Femur (tissue), 1 donor: ENCODE measurements at regions not wholly inside any gene's neighbourhood (a gene's known extent, or its start where the extent isn't known, plus 50 kb on each side); places are given as distances from the start of the nearest gene placed in this dataset.

Experiments used
- DNase-seq: peaks from one replicate; pipeline ENCODE4 v3.0.0-alpha.2; 2017

DNA sequence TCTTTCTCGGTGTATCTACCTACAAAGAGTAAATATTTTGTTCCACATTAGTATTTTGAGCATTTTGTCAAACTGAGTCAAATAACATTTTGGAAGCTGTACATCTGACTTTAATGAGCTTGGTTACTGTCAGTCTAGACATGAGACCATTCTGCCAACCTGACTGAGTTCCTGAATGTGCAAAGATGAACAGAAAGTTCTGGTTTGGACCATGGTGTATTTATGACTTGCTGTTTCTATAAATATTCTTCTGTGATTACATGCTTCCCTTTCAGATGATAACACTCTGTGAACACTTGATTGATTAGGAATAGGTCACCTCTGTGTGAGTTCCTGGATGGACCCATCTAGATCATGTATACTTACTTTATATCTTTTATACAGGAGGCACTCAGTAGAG lies 827.8 kb downstream of the VRK1 start:
- DNase-seq = no peak

GRCh38 chr14:97625477-97625876 lies 828.3 kb downstream of the VRK1 start:
- DNase-seq = no peak

DNA sequence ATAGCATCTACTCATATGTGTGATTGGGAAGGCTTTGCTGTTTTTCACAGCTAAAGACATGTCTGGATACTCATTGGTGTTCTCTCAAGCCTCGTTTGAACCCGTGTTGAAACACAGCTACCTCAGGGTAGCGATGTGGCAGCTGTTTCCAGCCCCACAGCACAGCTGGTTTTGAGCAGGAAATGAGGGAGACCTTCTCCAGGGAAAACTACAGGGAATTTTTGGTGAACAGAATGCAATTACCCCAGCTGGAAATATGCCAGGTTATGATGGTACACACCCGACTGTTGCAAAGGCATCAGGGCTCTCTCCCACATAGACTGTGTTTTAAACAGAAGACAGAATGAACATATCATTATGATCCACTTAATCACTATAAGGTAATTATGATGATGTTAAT lies 828.9 kb downstream of the VRK1 start:
- no peak for DNase-seq

DNA sequence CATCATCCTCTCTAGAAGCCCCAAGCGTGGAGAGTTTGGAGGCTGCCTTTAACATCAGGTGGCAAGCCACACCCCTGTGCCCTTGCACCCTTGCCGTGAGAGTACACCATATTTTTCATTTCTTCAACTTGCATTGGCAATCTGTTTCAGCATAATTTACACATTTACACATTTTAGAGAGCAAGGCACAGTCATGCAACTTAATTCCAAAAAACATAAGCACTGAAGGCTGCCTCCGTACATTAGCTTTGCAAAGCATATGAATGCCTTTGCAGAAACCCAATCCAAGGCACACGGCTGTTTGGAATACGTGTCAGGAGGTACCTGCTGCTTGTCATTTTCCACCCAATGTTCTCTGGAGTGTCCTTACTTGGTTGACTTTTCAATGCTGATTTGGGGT lies 833.1 kb downstream of the VRK1 start:
- DNase-seq = no peak

DNA sequence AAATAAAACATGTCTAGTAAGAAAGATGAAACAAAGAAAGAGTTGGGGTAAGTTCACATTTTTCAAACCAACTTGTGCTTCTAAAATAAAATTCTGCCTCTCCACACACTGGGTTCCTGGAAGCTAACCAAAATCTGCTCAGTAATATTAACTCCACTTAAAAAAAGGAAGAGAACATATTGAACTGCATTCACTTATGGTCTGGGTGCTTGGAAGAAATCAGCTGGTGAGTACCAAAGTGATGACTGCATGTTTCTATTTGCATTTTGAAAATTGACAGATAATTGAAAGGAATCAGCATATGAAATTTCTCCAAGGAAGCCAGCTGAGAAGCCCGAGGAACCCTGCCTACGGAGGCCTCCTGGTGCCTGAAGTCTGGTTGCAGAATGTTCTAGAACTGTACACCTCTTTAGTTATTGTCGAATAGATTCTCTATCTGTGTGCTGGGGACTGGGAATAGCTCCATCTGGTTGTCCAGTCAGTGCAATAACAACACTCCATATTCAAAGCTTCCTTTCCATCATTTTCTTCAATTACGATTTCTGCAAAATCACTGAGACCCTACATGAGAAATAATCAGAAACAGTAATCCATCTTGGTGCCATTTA lies 836.1 kb downstream of the VRK1 start:
- no peak for DNase-seq

- DNase-seq = peak; percentile 30
These were observed 837.6 kb downstream of the VRK1 start for GRCh38 chr14:97634751-97635150.

DNA sequence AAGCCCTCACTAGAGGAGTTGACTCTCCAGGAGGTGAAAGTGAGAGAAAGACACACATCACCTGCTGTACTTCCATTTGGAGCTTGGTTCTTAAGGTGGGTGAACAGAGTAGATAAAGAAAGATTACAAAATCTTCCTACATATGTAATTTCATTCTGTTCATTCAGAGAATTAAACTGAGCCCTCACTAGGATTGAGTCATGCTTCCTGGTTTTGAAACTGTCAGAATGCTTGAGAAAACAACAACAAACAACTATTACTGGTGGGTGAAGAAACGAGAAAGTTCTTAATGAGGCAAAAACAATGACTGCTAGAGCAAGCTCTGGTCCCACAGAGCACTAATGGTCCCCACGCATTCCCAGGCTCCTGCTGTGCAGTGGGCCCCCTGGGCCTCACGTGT lies 841.7 kb downstream of the VRK1 start:
- DNase-seq = no peak

- no peak for DNase-seq
These were observed 842.8 kb downstream of the VRK1 start for GRCh38 chr14:97640031-97640430.

- no peak for DNase-seq
These were observed 844.6 kb downstream of the VRK1 start for GRCh38 chr14:97641827-97642226.

DNA sequence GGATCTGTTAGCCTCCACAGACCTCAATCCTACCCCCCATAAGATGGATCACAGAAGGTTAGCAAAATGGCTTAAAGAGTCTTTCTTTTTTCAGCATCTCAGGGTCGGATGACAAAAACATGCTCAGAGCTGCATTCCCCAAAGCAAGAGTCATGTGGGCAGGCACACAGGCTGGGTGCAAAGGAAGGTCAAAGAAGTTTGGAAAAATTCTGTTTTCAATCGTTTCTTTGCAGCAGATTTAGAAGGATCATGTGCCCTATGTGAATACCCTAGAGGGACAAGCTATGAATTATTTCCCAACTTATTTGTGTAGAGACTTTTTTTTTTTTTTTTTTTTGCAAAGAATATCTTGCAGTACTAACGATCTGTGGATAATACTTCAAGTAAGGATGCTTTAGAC lies 845.4 kb downstream of the VRK1 start:
- no peak for DNase-seq

GRCh38 chr14:97644365-97644764 lies 847.2 kb downstream of the VRK1 start:
- DNase-seq = no peak

- DNase-seq = no peak
These were observed 852.6 kb downstream of the VRK1 start for GRCh38 chr14:97649752-97650151.

GRCh38 chr14:97655169-97655948 lies 858.2 kb downstream of the VRK1 start:
- no peak for DNase-seq

GRCh38 chr14:97657609-97658008 lies 860.4 kb downstream of the VRK1 start:
- no peak for DNase-seq

DNA sequence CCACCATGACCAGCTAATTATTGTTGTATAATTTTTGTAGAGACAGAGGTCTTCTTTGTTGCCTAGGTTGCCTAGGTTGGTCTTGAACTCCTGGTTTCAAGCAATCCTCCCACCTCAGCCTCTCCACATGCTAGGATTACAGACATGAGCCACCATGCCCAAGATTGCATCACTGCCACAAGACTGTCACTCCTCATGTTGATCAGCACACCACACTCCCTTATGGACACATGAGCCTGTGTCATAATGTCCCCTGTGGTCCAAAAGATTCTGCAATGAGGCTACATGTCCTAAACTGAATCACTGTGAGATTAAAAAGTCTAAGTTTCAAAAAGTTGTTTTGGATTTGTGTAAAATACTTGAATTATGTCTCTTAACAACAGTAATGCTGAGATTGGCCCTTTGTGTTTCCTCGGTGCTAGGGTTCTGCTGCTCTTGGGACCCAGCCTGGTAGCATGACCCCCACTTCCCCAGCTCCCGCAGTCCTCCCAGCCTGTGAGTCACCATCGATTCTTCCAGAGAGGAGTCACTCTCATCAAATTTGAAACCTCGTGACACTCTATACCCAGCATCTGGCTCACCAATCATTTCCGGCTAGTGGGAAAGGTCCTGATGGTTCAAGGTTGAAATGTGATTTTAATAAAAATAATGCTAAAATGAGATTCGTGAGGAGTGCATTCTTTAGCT lies 890.9 kb downstream of the VRK1 start:
- DNase-seq = no peak

- no peak for DNase-seq
These were observed 891.6 kb downstream of the VRK1 start for GRCh38 chr14:97688631-97689336.

DNA sequence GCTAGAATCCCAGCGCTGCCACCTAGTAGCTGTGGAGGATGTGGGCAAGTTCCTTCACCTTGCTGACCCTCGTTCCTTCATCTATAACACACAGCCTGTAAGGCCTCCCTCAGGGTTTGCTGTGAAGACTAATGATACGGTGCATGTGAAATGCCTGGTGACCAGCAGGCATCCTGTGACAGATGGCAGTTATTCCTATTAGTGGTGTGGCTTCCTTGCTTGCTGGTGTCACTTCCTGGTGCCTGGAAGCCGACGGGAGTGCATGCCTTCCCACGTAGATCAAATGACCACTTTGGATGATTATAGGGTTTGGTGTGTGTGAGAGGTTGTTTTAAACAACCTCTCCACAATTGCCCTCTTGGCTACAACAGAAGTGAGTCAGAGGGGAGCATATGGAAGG lies 894.9 kb downstream of the VRK1 start:
- no peak for DNase-seq

DNA sequence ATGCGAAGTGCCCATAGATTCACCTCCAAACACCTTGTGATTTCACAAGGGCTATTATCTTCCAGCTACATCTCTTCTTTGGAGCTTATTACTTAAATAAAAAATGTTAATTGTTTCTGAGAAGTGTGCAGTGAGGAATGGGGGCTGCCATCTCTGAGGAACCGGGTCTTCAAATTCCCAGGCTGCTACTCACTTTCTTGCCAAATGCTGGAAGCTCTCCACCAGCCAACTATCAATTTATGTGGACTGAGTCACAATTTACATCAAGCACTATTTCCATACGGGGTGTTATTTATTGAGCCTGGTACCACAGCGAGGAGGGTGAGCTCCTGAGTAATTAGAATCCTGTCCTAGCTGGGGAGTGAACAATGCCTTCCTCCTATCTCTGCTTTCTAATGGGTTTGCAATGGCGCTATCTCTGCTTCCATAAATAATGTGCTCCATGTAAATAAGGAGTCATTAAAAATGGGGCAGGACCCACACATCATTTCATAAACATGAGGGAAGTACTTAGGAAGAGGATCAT lies 898.3 kb downstream of the VRK1 start:
- no peak for DNase-seq

- no peak for DNase-seq
These were observed 900.6 kb downstream of the VRK1 start for GRCh38 chr14:97697772-97698171.

GRCh38 chr14:97699026-97699425 lies 901.8 kb downstream of the VRK1 start:
- no peak for DNase-seq

- DNase-seq = no peak
These were observed 906.0 kb downstream of the VRK1 start for GRCh38 chr14:97703006-97703760.

DNA sequence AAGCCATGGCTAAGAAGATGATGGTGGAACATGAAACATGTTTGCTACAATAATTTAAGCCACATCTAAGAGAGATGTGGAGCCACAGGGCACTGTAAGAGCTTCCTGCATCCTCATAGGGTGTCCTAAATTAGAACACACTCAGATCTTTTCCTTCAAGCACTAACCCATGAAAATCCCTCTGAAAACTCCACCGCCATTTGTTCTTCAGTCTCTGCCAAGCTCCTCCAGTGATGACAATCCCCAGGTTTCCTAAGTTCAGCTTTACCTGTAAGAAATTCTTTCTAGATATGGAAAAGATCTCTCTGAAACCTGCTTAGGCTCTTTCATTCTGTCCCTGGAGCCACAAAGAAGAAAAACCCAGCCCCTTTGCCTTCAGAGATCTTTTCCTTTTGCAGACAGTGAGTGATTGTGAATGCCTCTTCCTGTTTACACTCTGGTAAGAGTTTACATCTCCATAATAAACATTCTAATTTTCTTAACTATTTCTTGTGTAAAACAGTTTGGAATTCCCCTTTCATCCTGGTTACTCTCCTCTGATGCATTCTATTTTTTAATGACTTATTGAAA lies 907.2 kb downstream of the VRK1 start:
- no peak for DNase-seq
